K562 (cell line): ENCODE measurements at regions not wholly inside any gene's neighbourhood (a gene's known extent, or its start where the extent isn't known, plus 50 kb on each side); places are given as distances from the start of the nearest gene placed in this dataset.

Source experiments
- ATAC-seq: fragments of 200-7000 bp; cut with Tn5 transposase; 3 replicates; pipeline ENCODE4 v1.9.1; 2020; ENCODE audit warnings: moderate library complexity
- BruUV-seq: library from RNA; stranded (reverse); fragments of 400-500 nt; replicated peaks from 2 replicates; lab custom pipeline; 2021; lab: Mats Ljungman, UMichigan
- CTCF ChIA-PET: fragments of 300-600 bp; formaldehyde crosslinking; extraction: SDS; loops from one replicate; lab custom pipeline; 2021; ENCODE audit warnings: low intra/inter-chr PET ratio; lab: Yijun Ruan, JAX
- POLR2A ChIA-PET: fragments of 300-600, 350-650 bp; sonication (Branson Sonifier 250); formaldehyde crosslinking; extraction: SDS; loops from one replicate; lab custom pipeline; 2021; ENCODE audit warnings: antibody characterized with exemption, inconsistent platforms; lab: Yijun Ruan, JAX
- DNase-seq, 4 experiments: peaks; one replicate each; pipeline versions ENCODE4 v3.0.0 to v3.0.0-alpha.2; 2011 to 2018; ENCODE audit warnings: low spot score in 3 of 4, mixed read lengths in 3 of 4; ENCODE audit errors: extremely low read depth in 1 of 4
- FAIRE-seq: peaks from 2 replicates; lab custom pipeline; 2011; peaks lifted over from hg19 to GRCh38; lab: Jason Lieb, UNC
- H2AFZ ChIP-seq: 2 replicates; pipeline ENCODE4 v1.6.0; 2011; ENCODE audit warnings: low read depth, low read length, control low read depth, inconsistent platforms
- H3K27ac ChIP-seq: fragments of 200-600 bp; 3 replicates; pipeline ENCODE4 v1.8.0; 2011; ENCODE audit warnings: low read depth, mild to moderate bottlenecking, control low read depth, inconsistent platforms, low read length, moderate library complexity, mixed read lengths; ENCODE audit errors: extremely low read depth
- H3K27me3 ChIP-seq, 2 experiments: fragments of 300-600 bp in 1 of 2; 2 replicates in 1 of 2; 3 replicates in 1 of 2; pipeline versions ENCODE4 v1.6.0 to v1.8.0; 2011; ENCODE audit warnings: inconsistent platforms in 2 of 2, low read length in 2 of 2, mild to moderate bottlenecking in 1 of 2, mixed read lengths in 1 of 2, moderate library complexity in 1 of 2; ENCODE audit not compliant: control insufficient read depth in 2 of 2, insufficient read depth in 2 of 2
- H3K36me3 ChIP-seq: fragments of 300-600 bp; 3 replicates; pipeline ENCODE4 v1.8.0; 2011; ENCODE audit warnings: mild to moderate bottlenecking, low read length, inconsistent platforms; ENCODE audit not compliant: control insufficient read depth, insufficient read depth
- H3K4me1 ChIP-seq, 2 experiments: fragments of 200-600 bp in 1 of 2; replicated peaks in 1 of 2; 2 replicates in 1 of 2; 3 replicates in 1 of 2; pipeline versions ENCODE4 v1.5.1 to v1.8.0; 2011; ENCODE audit warnings: inconsistent platforms in 2 of 2, low read length in 2 of 2, mild to moderate bottlenecking in 1 of 2, mixed read lengths in 1 of 2, moderate library complexity in 1 of 2; ENCODE audit not compliant: control insufficient read depth in 2 of 2, insufficient read depth in 2 of 2
- H3K4me2 ChIP-seq: 2 replicates; pipeline ENCODE4 v1.6.1; 2011; ENCODE audit warnings: low read length, control low read depth, inconsistent platforms, mixed read lengths; ENCODE audit not compliant: insufficient read depth
- H3K4me3 ChIP-seq: fragments of 200-600 bp; sonication (generic), shearing (Covaris generic); 2 replicates; pipeline ENCODE4 v1.5.1; 2016; ENCODE audit warnings: control low read depth, inconsistent platforms
- H3K79me2 ChIP-seq: fragments of 200-600 bp; 3 replicates; pipeline ENCODE4 v1.8.0; 2011; ENCODE audit warnings: low read length, inconsistent platforms; ENCODE audit not compliant: control insufficient read depth, insufficient read depth
- H3K9ac ChIP-seq, 2 experiments: 2 replicates each; pipeline versions ENCODE4 v1.6.0 to v1.6.1; 2011; ENCODE audit warnings: low read depth in 2 of 2, low read length in 2 of 2, control low read depth in 1 of 2, inconsistent platforms in 1 of 2, mild to moderate bottlenecking in 1 of 2, mixed read lengths in 1 of 2; ENCODE audit not compliant: insufficient read depth in 1 of 2
- H3K9me1 ChIP-seq: one replicate; pipeline ENCODE4 v1.6.0; 2011; ENCODE audit warnings: inconsistent platforms, mild to moderate bottlenecking, low read length, moderate library complexity; ENCODE audit not compliant: control insufficient read depth, insufficient read depth
- H3K9me3 ChIP-seq: replicated peaks from 2 replicates; pipeline ENCODE4 v1.5.1; 2011; ENCODE audit warnings: low read depth, low read length, inconsistent platforms; ENCODE audit not compliant: control insufficient read depth, insufficient read depth
- H4K20me1 ChIP-seq: replicated peaks from 2 replicates; pipeline ENCODE4 v1.6.1; 2011; ENCODE audit warnings: low read length, inconsistent platforms, mixed read lengths; ENCODE audit not compliant: control insufficient read depth, insufficient read depth
- HDGF ChIP-seq: fragments of 450-650 bp; IDR thresholded peaks from 2 replicates; pipeline ENCODE4 v1.6.1; 2016
- JUNB ChIP-seq: fragments of 450-650 bp; formaldehyde crosslinking; conservative IDR thresholded peaks from 2 replicates; pipeline ENCODE4 v1.4.0; 2020; ENCODE audit warnings: mild to moderate bottlenecking
- KAT7 ChIP-seq: sonication (generic); formaldehyde crosslinking; IDR thresholded peaks from 2 replicates; pipeline ENCODE4 v1.8.0; 2022; ENCODE audit warnings: missing genetic modification reagents, mild to moderate bottlenecking, borderline replicate concordance
- MITF ChIP-seq: IDR thresholded peaks from 2 replicates; pipeline ENCODE4 v1.6.1; 2014; ENCODE audit warnings: antibody characterized with exemption
- MYNN ChIP-seq, 2 experiments: sonication (generic); formaldehyde crosslinking in 1 of 2; IDR thresholded peaks; 2 replicates each; pipeline versions ENCODE4 v1.5.0 to v1.6.1; 2016 to 2020; ENCODE audit warnings: antibody characterized with exemption in 1 of 2, missing genetic modification reagents in 1 of 2
- ZFP30 ChIP-seq: fragments of 250-450 bp; sonication (Bioruptor Pico); IDR thresholded peaks from 2 replicates; pipeline ENCODE4 v1.8.0; 2022; ENCODE audit warnings: moderate library complexity, mild to moderate bottlenecking, inconsistent platforms, borderline replicate concordance
- WGBS: fragments of 100-300 bp; shearing (Covaris generic); methylation state at CpG from one replicate; pipeline ENCODE4 v1.1.6; 2016; ENCODE audit warnings: low coverage, mixed read lengths; ENCODE audit not compliant: insufficient coverage; ENCODE audit errors: missing lambda C conversion rate; 5-methylcytosine and 5-hydroxymethylcytosine counted together
- in situ Hi-C: fragments of 300-500 bp; cut with MboI; formaldehyde crosslinking; loops from 4 replicates; pipeline ENCODE4 v1.15.0; 2018; ENCODE audit warnings: inconsistent platforms, mixed read lengths
- intact Hi-C: fragments of 100-400 bp; cut with micrococcal nuclease; formaldehyde crosslinking; loops from 2 replicates; pipeline ENCODE4 v1.14.2; 2022
- TF ChIP-seq, protein P1 (sequence below): sonication (generic); formaldehyde crosslinking; IDR thresholded peaks from 2 replicates; pipeline ENCODE4 v1.8.1; 2023; ENCODE audit warnings: missing genetic modification reagents, mild to moderate bottlenecking, borderline replicate concordance
- TF ChIP-seq, protein P2 (sequence below): fragments of 450-650 bp; IDR thresholded peaks from 2 replicates; pipeline ENCODE4 v1.6.1; 2016; ENCODE audit warnings: low read depth

DNA sequence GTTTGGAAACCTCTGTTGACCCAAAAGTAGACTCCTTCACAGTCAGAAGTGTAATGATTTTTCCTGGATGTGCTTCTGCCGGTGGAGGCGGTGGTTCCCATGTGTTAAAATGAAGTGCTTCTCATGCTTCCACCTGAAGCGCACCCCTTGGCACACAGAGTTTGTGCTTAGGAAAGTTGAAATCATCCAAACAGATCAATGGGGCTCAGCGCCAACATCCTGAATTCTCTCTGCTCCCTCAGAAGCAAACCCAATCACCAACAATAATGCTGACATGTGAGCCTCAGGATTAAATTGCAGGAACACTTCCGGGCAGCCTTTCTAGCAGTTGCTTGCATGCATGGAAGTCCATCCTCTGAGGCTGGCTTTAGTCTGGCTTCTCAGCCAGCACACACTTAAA, 71.0 kb downstream of the MED10 start:
- no peaks in the 10 kb centered on the region for H3K36me3 ChIP-seq
- H3K9me3 ChIP-seq, result no peaks in the 10 kb centered on the region
- H3K4me1 ChIP-seq, result no peaks in the 10 kb centered on the region
- intact Hi-C loops (loop anchor here (10.0 kb wide), 1 partner anchor 267 kb away; no protein-coding TSS in a partner anchor), in situ Hi-C loops (no loop called here)
- no peak overlapping the region for H2AFZ ChIP-seq
- WGBS, result 1% methylated on average over 5 of the region's 5 CpGs
- H3K4me3 ChIP-seq, result no peak overlapping the region
- BruUV-seq, result no TSS peak
- FAIRE-seq (peak; percentile 15), ATAC-seq (no peak), DNase-seq (no peak)
- H3K27ac ChIP-seq, result no peak overlapping the region
- H3K9me1 ChIP-seq, result no peaks in the 10 kb centered on the region
- POLR2A ChIA-PET, result interaction anchor here (0.7 to 1.1 kb wide), 3 partner anchors 12 to 271 kb away, joined by 3 read pairs; no protein-coding TSS in a partner anchor
- H3K79me2 ChIP-seq, result no peaks in the 10 kb centered on the region
- no peak overlapping the region for H3K9ac ChIP-seq
- H3K4me2 ChIP-seq, result no peak overlapping the region
- CTCF ChIA-PET, result no interaction called here
- H4K20me1 ChIP-seq, result 0 out of 2 replicates have a peak, but pooled peaks cover 2% of the 10 kb centered on the region
- no peaks in the 10 kb centered on the region; a peak in 2 of 5 replicates for H3K27me3 ChIP-seq
- TF ChIP-seq, protein P1, sequence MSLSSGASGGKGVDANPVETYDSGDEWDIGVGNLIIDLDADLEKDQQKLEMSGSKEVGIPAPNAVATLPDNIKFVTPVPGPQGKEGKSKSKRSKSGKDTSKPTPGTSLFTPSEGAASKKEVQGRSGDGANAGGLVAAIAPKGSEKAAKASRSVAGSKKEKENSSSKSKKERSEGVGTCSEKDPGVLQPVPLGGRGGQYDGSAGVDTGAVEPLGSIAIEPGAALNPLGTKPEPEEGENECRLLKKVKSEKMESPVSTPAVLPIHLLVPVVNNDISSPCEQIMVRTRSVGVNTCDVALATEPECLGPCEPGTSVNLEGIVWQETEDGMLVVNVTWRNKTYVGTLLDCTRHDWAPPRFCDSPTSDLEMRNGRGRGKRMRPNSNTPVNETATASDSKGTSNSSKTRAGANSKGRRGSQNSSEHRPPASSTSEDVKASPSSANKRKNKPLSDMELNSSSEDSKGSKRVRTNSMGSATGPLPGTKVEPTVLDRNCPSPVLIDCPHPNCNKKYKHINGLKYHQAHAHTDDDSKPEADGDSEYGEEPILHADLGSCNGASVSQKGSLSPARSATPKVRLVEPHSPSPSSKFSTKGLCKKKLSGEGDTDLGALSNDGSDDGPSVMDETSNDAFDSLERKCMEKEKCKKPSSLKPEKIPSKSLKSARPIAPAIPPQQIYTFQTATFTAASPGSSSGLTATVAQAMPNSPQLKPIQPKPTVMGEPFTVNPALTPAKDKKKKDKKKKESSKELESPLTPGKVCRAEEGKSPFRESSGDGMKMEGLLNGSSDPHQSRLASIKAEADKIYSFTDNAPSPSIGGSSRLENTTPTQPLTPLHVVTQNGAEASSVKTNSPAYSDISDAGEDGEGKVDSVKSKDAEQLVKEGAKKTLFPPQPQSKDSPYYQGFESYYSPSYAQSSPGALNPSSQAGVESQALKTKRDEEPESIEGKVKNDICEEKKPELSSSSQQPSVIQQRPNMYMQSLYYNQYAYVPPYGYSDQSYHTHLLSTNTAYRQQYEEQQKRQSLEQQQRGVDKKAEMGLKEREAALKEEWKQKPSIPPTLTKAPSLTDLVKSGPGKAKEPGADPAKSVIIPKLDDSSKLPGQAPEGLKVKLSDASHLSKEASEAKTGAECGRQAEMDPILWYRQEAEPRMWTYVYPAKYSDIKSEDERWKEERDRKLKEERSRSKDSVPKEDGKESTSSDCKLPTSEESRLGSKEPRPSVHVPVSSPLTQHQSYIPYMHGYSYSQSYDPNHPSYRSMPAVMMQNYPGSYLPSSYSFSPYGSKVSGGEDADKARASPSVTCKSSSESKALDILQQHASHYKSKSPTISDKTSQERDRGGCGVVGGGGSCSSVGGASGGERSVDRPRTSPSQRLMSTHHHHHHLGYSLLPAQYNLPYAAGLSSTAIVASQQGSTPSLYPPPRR (CRISPR knock-in tag), result no peak
- TF ChIP-seq ZFP30 (CRISPR knock-in tag) (no peak), MITF (no peak), MYNN (IDR thresholded peaks at IDR 0.05) (no peak), MYNN (CRISPR knock-in tag; IDR thresholded peaks at IDR 0.05) (no peak), HDGF (no peak), KAT7 (no peak), JUNB (CRISPR knock-in tag) (no peak)
- TF ChIP-seq, protein P2, sequence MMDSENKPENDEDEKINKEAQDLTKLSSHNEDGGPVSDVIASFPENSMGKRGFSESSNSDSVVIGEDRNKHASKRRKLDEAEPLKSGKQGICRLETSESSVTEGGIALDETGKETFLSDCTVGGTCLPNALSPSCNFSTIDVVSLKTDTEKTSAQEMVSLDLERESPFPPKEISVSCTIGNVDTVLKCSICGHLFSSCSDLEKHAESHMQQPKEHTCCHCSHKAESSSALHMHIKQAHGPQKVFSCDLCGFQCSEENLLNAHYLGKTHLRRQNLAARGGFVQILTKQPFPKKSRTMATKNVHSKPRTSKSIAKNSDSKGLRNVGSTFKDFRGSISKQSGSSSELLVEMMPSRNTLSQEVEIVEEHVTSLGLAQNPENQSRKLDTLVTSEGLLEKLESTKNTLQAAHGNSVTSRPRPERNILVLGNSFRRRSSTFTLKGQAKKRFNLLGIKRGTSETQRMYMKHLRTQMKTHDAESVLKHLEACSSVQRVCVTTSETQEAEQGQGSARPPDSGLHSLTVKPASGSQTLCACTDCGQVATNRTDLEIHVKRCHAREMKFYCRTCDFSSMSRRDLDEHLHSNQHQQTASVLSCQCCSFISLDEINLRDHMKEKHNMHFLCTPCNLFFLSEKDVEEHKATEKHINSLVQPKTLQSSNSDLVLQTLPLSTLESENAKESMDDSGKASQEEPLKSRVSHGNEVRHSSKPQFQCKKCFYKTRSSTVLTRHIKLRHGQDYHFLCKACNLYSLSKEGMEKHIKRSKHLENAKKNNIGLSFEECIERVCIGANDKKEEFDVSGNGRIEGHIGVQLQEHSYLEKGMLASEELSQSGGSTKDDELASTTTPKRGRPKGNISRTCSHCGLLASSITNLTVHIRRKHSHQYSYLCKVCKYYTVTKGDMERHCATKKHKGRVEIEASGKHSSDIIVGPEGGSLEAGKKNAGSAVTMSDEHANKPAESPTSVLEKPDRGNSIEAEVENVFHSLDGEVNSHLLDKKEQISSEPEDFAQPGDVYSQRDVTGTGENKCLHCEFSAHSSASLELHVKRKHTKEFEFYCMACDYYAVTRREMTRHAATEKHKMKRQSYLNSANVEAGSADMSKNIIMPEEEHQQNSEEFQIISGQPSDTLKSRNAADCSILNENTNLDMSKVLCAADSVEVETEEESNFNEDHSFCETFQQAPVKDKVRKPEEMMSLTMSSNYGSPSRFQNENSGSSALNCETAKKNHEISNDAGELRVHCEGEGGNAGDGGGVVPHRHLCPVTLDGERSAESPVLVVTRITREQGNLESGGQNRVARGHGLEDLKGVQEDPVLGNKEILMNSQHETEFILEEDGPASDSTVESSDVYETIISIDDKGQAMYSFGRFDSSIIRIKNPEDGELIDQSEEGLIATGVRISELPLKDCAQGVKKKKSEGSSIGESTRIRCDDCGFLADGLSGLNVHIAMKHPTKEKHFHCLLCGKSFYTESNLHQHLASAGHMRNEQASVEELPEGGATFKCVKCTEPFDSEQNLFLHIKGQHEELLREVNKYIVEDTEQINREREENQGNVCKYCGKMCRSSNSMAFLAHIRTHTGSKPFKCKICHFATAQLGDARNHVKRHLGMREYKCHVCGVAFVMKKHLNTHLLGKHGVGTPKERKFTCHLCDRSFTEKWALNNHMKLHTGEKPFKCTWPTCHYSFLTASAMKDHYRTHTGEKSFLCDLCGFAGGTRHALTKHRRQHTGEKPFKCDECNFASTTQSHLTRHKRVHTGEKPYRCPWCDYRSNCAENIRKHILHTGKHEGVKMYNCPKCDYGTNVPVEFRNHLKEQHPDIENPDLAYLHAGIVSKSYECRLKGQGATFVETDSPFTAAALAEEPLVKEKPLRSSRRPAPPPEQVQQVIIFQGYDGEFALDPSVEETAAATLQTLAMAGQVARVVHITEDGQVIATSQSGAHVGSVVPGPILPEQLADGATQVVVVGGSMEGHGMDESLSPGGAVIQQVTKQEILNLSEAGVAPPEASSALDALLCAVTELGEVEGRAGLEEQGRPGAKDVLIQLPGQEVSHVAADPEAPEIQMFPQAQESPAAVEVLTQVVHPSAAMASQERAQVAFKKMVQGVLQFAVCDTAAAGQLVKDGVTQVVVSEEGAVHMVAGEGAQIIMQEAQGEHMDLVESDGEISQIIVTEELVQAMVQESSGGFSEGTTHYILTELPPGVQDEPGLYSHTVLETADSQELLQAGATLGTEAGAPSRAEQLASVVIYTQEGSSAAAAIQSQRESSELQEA, result no peak
